WI38 (cell line): ENCODE measurements at regions not wholly inside any gene's neighbourhood (a gene's known extent, or its start where the extent isn't known, plus 50 kb on each side); places are given as distances from the start of the nearest gene placed in this dataset.
"Not testable (repeated sequence)": the region's sequence is repeated elsewhere in the genome, so short reads cannot be mapped to it uniquely, and the experiment has no call there.

ENCODE experiments used
- H3K4me3 ChIP-seq: 2 replicates; pipeline ENCODE4 v1.5.1; 2011; ENCODE audit warnings: low read depth, mild to moderate bottlenecking, control low read depth, low read length
- CTCF ChIP-seq: IDR thresholded peaks from 2 replicates; pipeline ENCODE4 v1.5.1; 2012; ENCODE audit warnings: low read depth, mild to moderate bottlenecking, control low read depth, low read length

- no peak overlapping the region for H3K4me3 ChIP-seq
- no peak for TF ChIP-seq CTCF
Measured at GRCh38 chr3:127413871-127414270, 126.0 kb upstream of the PRR20G start.

GRCh38 chr3:127413318-127413673 is 125.5 kb upstream of the PRR20G start:
- TF ChIP-seq CTCF: no peak
- H3K4me3 ChIP-seq: no peak overlapping the region

GRCh38 chr3:127412578-127413317 is 124.9 kb upstream of the PRR20G start:
- no peak for TF ChIP-seq CTCF
- H3K4me3 ChIP-seq: no peak overlapping the region

- not testable (repeated sequence) for H3K4me3 ChIP-seq
Measured at GRCh38 chr3:127411875-127412274, 124.0 kb upstream of the PRR20G start.

GRCh38 chr3:127411083-127411727 is 123.4 kb upstream of the PRR20G start:
- no peak overlapping the region for H3K4me3 ChIP-seq
- TF ChIP-seq CTCF: no peak

GRCh38 chr3:127410678-127411077 is 122.8 kb upstream of the PRR20G start:
- no peak overlapping the region for H3K4me3 ChIP-seq
- no peak for TF ChIP-seq CTCF

GRCh38 chr3:127410137-127410488 is 122.3 kb upstream of the PRR20G start:
- H3K4me3 ChIP-seq: no peak overlapping the region
- no peak for TF ChIP-seq CTCF
